ENCODE measurements at regions not wholly inside any gene's neighbourhood (a gene's known extent, or its start where the extent isn't known, plus 50 kb on each side); places are given as distances from the start of the nearest gene placed in this dataset.
"Not testable (repeated sequence)": the region's sequence is repeated elsewhere in the genome, so short reads cannot be mapped to it uniquely, and the experiment has no call there.

GRCh38 chr21:28132713-28133112 lies 860.0 kb downstream of the LTN1 start:
- no peak for DNase-seq (ENCODE audit: low read depth)

GRCh38 chr21:28127175-28127785 lies 865.4 kb downstream of the LTN1 start:
- DNase-seq (ENCODE audit: low read depth), result peak; percentile 73

GRCh38 chr21:28126521-28127174 lies 866.0 kb downstream of the LTN1 start:
- DNase-seq (ENCODE audit: low read depth), result no peak

- DNase-seq (ENCODE audit: low read depth), result no peak
These were observed 868.1 kb downstream of the LTN1 start for GRCh38 chr21:28124541-28124940.

DNA sequence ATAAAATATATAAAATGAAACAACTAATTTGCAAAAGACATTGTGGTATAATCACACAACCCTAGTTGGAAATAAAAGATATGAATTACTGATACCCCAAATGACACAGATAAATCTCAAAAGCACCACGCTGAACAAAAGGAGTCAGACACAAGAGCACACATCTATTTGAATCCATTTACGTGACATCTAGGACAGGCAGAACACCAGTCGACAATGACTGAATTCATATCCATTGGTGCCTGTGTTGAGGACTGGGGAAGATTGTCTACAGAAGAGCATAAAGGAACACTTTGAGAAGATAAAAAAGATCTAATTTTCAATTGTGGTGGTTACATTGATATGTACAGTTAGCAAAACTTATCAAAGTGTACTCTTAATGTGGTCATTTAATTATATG lies 874.1 kb downstream of the LTN1 start:
- no peak for DNase-seq (ENCODE audit: low read depth)

- DNase-seq (ENCODE audit: low read depth), result not testable (repeated sequence)
These were observed 877.7 kb downstream of the LTN1 start for GRCh38 chr21:28114986-28115385.

DNA sequence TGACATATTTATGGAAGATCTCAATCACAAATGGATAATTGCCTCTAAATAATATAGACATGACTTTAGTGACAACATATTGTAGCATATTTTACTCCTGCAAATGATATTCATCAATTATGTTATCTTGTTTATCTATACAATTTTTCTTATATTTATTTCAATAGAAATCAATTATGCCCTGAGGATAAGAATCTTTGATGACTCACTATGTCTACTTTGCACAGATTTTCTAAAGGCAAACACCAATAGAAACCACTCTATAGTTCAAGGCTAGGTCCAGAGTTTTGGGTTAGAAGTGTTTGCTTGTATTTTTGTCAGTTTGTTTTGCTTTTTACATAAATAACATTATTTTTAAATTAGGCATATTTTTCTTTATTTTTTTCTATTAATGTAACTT lies 879.0 kb downstream of the LTN1 start:
- DNase-seq (ENCODE audit: low read depth), result no peak

DNA sequence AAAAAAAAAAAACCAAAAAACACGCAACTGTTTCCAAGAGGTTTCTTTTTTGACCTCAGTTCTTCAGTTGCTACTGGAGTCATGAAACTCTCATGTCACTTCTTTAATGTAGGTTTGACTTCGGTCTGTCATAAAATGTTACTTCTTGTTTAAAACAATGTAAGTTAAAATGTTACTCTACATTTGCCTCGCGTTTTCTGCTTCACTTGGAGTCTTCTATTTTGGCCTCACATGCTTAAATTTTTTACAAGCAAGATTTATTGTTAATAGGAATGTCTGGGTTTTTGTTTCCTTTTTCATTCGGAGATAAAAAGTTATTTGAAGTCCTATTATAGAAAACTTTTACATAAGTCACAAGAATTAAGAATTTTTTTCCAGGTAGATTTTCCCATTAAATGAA lies 880.2 kb downstream of the LTN1 start:
- no peak for DNase-seq (ENCODE audit: low read depth)

DNA sequence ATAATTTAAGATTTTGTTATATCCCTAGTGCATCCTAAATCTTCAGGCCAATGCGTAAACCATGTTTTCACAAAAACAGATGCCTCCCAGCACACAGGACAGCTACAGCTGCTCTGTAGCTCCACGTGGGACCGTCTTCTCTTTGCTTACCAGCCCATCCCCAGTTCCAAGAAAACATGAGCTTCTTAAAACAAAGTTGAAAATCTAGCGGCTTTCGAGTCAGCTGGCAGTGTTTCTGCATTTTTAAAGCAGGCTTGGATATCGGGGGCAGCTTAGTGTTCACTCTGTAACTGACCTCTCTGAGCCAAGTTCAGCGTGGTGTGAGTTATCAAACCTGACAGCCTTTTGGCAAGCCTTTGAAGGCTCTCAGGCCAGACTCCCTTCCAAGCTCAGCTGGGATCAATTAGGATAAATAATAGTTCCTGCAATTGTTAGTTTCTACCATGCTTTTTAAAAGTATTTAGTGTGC lies 881.5 kb downstream of the LTN1 start:
- no peak for DNase-seq (ENCODE audit: low read depth)

DNA sequence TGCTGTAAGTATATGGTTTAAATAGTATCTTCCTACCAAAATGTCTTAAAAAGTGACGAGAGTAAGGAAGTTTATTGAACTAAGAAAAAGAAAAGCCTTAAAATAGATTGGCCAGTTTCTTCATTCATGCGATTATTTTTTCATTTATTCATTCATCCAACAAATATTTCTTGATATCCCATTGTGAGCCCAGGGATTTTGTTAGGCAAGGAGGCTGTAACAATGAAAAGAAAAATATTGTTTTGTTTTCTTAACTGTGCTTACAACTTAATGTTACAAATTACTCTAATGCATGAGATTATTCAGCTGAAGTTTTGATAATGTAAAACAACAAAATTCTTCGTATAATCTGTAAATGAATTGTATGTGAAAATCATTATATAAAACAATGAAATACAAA lies 882.0 kb downstream of the LTN1 start:
- DNase-seq (ENCODE audit: low read depth), result no peak

- DNase-seq (ENCODE audit: low read depth), result no peak
These were observed 882.6 kb downstream of the LTN1 start for GRCh38 chr21:28110074-28110473.

GRCh38 chr21:28106370-28106890 lies 886.2 kb downstream of the LTN1 start:
- no peak for DNase-seq (ENCODE audit: low read depth)

DNA sequence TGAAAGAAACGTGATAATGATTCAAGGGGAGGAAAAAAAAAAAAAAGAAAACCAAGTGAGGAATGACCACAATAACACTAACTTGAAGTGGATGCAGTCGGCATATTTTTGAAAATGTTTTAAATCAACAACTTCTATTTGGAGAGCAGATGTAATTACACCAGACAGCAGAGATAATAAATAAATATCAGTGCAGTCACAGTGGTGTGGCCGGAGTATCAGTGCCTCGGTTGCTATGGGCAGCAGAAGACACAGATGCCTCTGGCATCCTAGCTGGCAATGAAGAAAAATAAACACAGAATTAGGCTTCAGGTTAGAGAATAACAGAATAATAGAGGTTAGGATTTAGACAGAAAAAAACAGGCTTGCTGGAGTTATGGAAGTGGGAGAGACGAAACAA lies 888.3 kb downstream of the LTN1 start:
- DNase-seq (ENCODE audit: low read depth), result no peak

GRCh38 chr21:28100366-28100765 lies 892.3 kb downstream of the LTN1 start:
- no peak for DNase-seq (ENCODE audit: low read depth)

DNA sequence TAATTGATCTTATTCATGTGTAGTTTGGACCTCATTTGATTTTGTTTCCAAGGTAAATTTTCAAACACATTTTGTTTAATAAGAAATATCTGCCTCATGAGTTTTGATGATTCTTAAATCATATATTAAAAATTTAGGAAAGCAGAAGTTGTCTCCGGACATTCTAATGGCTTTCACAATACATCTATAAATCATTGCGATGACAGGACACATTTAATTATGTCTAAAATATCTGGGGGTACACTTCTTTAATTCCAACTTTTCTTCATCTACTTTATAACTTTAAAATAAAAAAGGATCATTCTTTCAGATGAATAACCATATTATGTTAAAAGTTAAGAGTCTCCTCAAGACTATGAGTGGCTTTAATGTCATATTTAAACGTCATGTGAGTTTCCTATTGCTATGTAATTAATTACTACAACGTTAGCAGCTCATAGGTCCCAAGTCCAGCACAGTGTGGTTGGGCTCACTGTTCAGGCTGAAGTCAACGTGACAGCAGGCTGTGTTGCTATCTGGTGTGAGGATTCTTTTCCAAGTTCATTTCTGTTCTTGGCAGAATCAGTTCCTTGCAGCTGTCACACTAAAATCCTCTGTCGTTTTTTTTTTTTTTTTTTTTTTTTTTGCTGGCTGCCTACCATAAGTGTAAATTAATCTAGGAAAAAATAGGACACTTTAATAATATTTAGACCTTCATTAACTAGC lies 893.5 kb downstream of the LTN1 start:
- peak; percentile 28 for DNase-seq (ENCODE audit: low read depth)

DNA sequence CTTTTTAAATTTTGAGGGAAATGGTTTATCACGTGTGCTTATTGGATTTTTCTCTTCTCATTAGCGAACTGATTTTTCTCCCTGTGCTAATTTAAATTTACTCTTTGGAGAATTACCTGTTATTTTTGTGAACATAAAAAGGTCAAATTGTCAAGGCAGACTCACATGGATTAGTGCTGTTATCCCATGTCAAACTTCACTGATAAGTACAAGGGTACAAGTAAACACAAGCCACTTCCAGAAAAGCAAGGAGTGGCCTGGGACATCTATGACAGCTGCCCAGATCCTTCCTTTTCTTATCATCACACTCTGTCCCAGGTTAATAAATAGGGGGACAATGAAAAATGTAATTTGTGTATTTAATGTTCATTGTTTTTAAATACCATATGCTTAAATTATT lies 901.2 kb downstream of the LTN1 start:
- no peak for DNase-seq (ENCODE audit: low read depth)

DNA sequence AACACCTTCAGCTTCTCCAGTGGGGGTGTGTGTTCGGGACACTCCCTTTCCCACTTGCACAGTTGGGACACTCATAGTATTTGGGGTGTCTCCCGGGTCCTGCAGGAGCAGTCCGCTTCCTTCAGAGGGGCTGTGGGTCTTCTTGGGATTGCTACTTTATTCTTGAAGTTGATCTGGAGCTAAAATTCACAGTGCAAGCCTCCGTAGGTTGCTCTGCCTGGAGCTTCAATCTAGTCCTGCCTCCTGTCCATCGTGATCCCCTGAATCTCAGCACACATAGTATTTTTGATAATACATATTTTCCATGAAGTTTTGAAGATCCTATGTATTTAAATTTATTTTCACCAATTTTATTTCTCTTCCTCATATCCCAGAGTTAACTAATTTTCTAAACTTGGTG lies 902.1 kb downstream of the LTN1 start:
- DNase-seq (ENCODE audit: low read depth), result no peak

DNA sequence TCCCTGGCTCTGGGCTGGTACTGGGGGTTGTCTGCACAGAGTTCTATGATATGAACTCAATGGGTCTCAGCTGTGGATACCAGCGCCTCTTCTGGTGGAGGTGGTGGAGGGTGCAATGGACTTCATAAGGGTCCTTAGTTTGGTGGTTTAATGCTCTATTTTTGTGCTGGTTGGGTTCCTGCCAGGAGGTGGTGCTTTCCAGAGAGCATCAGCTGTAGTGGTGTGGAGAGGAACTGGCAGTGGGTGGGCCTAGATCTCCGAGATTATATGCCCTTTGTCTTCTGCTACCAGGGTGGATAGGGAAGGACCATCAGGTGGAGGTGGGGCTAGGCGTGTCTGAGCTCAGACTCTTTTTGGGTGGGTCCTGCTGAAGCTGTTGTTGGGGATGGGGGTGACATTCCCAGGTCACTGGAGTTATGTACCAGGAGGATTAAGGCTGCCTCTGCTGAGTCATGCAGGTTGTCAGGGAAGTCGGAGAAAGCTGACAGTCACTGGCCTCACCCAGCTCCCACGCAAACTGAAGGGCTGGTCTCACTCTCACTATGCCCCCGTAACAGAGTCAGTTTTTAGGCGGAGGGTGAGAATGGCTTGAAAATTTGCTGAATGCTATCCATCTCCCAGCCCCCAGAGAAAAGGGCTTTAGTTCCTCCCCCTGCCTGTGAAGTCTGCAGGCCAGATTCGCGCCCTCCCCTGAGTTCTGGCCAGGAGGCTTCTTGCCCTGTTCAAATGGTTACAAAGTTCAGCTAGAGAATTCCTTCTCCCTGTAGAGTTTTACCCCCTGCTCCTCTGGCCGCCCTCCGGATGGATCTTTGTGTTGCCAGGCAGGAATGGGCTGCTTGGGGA lies 902.9 kb downstream of the LTN1 start:
- DNase-seq (ENCODE audit: low read depth), result peak; percentile 48

DNA sequence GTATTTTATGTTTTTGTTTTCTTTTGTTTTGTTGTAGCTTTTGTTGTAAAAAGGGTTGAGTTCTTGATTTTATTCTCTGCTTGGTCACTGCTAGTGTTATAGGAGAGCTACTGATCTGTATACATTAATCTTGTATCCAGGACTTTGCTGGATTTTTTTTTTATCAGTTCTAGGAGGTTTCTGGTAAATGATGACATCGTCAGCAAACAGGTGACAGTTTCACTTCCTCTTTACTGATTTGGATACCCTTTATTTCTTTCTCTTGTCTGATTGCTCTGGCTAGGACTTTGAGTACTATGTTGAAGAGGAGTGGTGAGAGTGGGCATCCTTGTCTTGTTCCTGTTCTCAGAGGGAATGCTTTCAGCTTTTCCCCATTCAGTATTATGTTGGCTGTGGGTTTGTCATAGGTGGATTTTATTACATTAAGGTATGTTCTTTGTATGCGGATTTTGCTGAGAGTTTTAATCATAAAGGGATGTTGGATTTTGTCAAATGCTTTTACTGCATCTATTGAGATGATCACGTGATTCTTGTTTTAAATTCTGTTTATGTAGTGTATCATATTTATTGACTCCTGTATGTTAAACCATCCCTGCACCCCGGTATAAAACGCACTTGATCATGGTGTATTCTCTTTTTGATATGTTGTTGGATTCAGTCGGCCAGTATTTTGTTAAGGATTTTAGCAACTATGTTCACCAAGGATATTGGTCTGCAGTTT lies 905.7 kb downstream of the LTN1 start:
- DNase-seq (ENCODE audit: low read depth), result no peak

- no peak for DNase-seq (ENCODE audit: low read depth)
These were observed 907.7 kb downstream of the LTN1 start for GRCh38 chr21:28084951-28085350.

- DNase-seq (ENCODE audit: low read depth), result no peak
These were observed 909.3 kb downstream of the LTN1 start for GRCh38 chr21:28083350-28083749.

All from renal cortical epithelial cell (primary cell).